HCT116 (cell line): ENCODE measurements at regions not wholly inside any gene's neighbourhood (a gene's known extent, or its start where the extent isn't known, plus 50 kb on each side); places are given as distances from the start of the nearest gene placed in this dataset.

Experiments used
- ATAC-seq: fragments of 200-7000 bp; cut with Tn5 transposase; 2 replicates; pipeline ENCODE4 v1.9.1; 2020; ENCODE audit warnings: mild to moderate bottlenecking, moderate library complexity
- BruUV-seq: library from RNA; stranded (reverse); fragments of 400-500 nt; replicated peaks from 2 replicates; lab custom pipeline; 2021; lab: Mats Ljungman, UMichigan
- CTCF ChIA-PET: fragments of 300-600 bp; sonication (Branson Sonifier 250); formaldehyde crosslinking; loops from one replicate; lab custom pipeline; 2021; ENCODE audit warnings: antibody characterized with exemption; lab: Charles Lee
- POLR2A ChIA-PET: fragments of 300-600, 350-600 bp; sonication (Branson Sonifier 250); formaldehyde crosslinking; loops from one replicate; lab custom pipeline; 2021; ENCODE audit warnings: antibody characterized with exemption; lab: Charles Lee
- RAD21 ChIA-PET, 2 experiments: fragments of 300-600 bp; sonication (Branson Sonifier 250); formaldehyde crosslinking; loops; one replicate each; lab custom pipeline; 2023; ENCODE audit warnings: low total read pairs in 2 of 2; ENCODE audit not compliant: uncharacterized antibody in 2 of 2, unreplicated experiment in 2 of 2, low non-redundant PET in 1 of 2; lab: Charles Lee
- DNase-seq: peaks from one replicate; pipeline ENCODE4 v3.0.0-alpha.2; 2010; ENCODE audit warnings: low read depth, low spot score
- H2AFZ ChIP-seq: fragments of 200-600 bp; shearing (Covaris generic), sonication (generic); 2 replicates; pipeline ENCODE4 v1.6.1; 2017; ENCODE audit warnings: low read depth, mixed run types, mixed read lengths, antibody characterized with exemption, low read length; ENCODE audit not compliant: poor library complexity, severe bottlenecking
- H3K27ac ChIP-seq: 2 replicates; pipeline ENCODE4 v1.5.1; 2012; ENCODE audit warnings: low read depth, low read length
- H3K27me3 ChIP-seq: fragments of 200-600 bp; sonication (generic); 2 replicates; pipeline ENCODE4 v1.6.1; 2016; ENCODE audit warnings: mixed run types, low read length, mixed read lengths; ENCODE audit not compliant: insufficient read depth
- H3K36me3 ChIP-seq, 2 experiments: fragments of 200-500 bp in 1 of 2; fragments of 200-600 bp in 1 of 2; sonication (Bioruptor generic) in 1 of 2; sonication (generic) in 1 of 2; 2 replicates each; pipeline versions ENCODE4 v1.5.1 to v1.6.1; 2014 to 2016; ENCODE audit warnings: low read length in 2 of 2, inconsistent platforms in 1 of 2, mixed read lengths in 1 of 2, mixed run types in 1 of 2; ENCODE audit not compliant: insufficient read depth in 2 of 2, control insufficient read depth in 1 of 2
- H3K4me1 ChIP-seq, 2 experiments: fragments of 200-600 bp in 1 of 2; sonication (generic) in 1 of 2; 2 replicates each; pipeline versions ENCODE4 v1.5.1 to v1.6.1; 2012 to 2017; ENCODE audit warnings: low read length in 2 of 2, inconsistent platforms in 1 of 2, mild to moderate bottlenecking in 1 of 2, mixed read lengths in 1 of 2, mixed run types in 1 of 2, moderate library complexity in 1 of 2; ENCODE audit not compliant: insufficient read depth in 2 of 2, control insufficient read depth in 1 of 2
- H3K4me2 ChIP-seq: fragments of 200-600 bp; sonication (generic); 2 replicates; pipeline ENCODE4 v1.6.1; 2017; ENCODE audit warnings: mixed run types, low read length, mixed read lengths
- H3K4me3 ChIP-seq, 2 experiments: fragments of 200-600 bp in 1 of 2; sonication (generic) in 1 of 2; replicated peaks in 1 of 2; 2 replicates each; pipeline ENCODE4 v1.5.1; 2011 to 2016; ENCODE audit warnings: low read length in 2 of 2, control low read depth in 1 of 2, low read depth in 1 of 2, mild to moderate bottlenecking in 1 of 2, mixed read lengths in 1 of 2, mixed run types in 1 of 2
- H3K79me2 ChIP-seq: fragments of 200-600 bp; sonication (generic); 2 replicates; pipeline ENCODE4 v1.6.1; 2017; ENCODE audit warnings: mild to moderate bottlenecking, mixed run types, low read length, moderate library complexity, mixed read lengths; ENCODE audit not compliant: insufficient read depth
- H3K9ac ChIP-seq: fragments of 200-600 bp; sonication (generic); 2 replicates; pipeline ENCODE4 v1.6.1; 2016; ENCODE audit warnings: low read length, mixed read lengths
- H3K9me2 ChIP-seq: fragments of 200-600 bp; sonication (generic), shearing (Covaris generic); 2 replicates; pipeline ENCODE4 v1.6.1; 2017; ENCODE audit warnings: mixed run types, mild to moderate bottlenecking, moderate library complexity; ENCODE audit not compliant: insufficient read depth
- H3K9me3 ChIP-seq, 2 experiments: fragments of 200-500 bp in 1 of 2; fragments of 200-600 bp in 1 of 2; sonication (Bioruptor generic) in 1 of 2; sonication (generic) in 1 of 2; 2 replicates each; pipeline ENCODE4 v1.6.1; 2014 to 2017; ENCODE audit warnings: low read length in 2 of 2, mixed read lengths in 2 of 2, inconsistent platforms in 1 of 2, low read depth in 1 of 2, mild to moderate bottlenecking in 1 of 2, mixed run types in 1 of 2, moderate library complexity in 1 of 2; ENCODE audit not compliant: control insufficient read depth in 1 of 2, insufficient read depth in 1 of 2
- H4K20me1 ChIP-seq: fragments of 200-600 bp; sonication (generic), shearing (Covaris generic); 2 replicates; pipeline ENCODE4 v1.6.1; 2017; ENCODE audit warnings: mixed run types, mild to moderate bottlenecking, moderate library complexity; ENCODE audit not compliant: insufficient read depth
- CBX3 ChIP-seq: IDR thresholded peaks from 2 replicates; pipeline ENCODE4 v1.6.1; 2012; ENCODE audit warnings: low read depth
- EGR1 ChIP-seq: IDR thresholded peaks from 2 replicates; pipeline ENCODE4 v1.6.1; 2012; ENCODE audit warnings: low read depth
- EZH2 ChIP-seq: fragments of 200-600 bp; sonication (generic); IDR thresholded peaks from 2 replicates; pipeline ENCODE4 v1.6.1; 2017; ENCODE audit warnings: antibody characterized with exemption, mixed run types
- EZH2phosphoT487 ChIP-seq: fragments of 200-600 bp; IDR thresholded peaks from 2 replicates; pipeline ENCODE4 v1.6.1; 2018; ENCODE audit warnings: antibody characterized with exemption, borderline replicate concordance
- FOSL1 ChIP-seq: IDR thresholded peaks from 2 replicates; pipeline ENCODE4 v1.6.1; 2012; ENCODE audit warnings: low read depth
- JUND ChIP-seq: IDR thresholded peaks from 2 replicates; pipeline ENCODE4 v1.6.1; 2012
- POLR2A ChIP-seq: IDR thresholded peaks from 2 replicates; pipeline ENCODE4 v1.7.0; 2011; ENCODE audit warnings: borderline replicate concordance; ENCODE audit not compliant: insufficient read depth, insufficient read length; ENCODE audit errors: extremely low read depth
- RAD21 ChIP-seq: IDR thresholded peaks from 2 replicates; pipeline ENCODE4 v1.6.1; 2012; ENCODE audit warnings: low read depth, mild to moderate bottlenecking
- SP1 ChIP-seq: IDR thresholded peaks from 2 replicates; pipeline ENCODE4 v1.6.1; 2012; ENCODE audit warnings: low read depth
- TCF7L2 ChIP-seq: IDR thresholded peaks from 2 replicates; pipeline ENCODE4 v1.7.0; 2011; ENCODE audit warnings: borderline replicate concordance, inconsistent platforms; ENCODE audit not compliant: insufficient read depth, insufficient read length; ENCODE audit errors: extremely low read depth
- YY1 ChIP-seq: IDR thresholded peaks from 2 replicates; pipeline ENCODE4 v1.6.1; 2011; ENCODE audit warnings: low read length, low read depth, moderate library complexity, mild to moderate bottlenecking; ENCODE audit not compliant: insufficient replicate concordance; ENCODE audit errors: extremely low read depth
- ZFX ChIP-seq: fragments of 450-650 bp; IDR thresholded peaks from 2 replicates; pipeline ENCODE4 v1.6.1; 2017
- intact Hi-C: fragments of 100-400 bp; cut with micrococcal nuclease; formaldehyde crosslinking; loops from 2 replicates; pipeline ENCODE4 v1.10.0; 2022
- TF ChIP-seq, protein P1 (sequence below), 3 experiments: fragments of 200-600 bp in 1 of 3; sonication (generic) in 1 of 3; IDR thresholded peaks in 2 of 3; conservative IDR thresholded peaks in 1 of 3; 2 replicates each; pipeline ENCODE4 v1.5.1; 2012 to 2017; ENCODE audit warnings: low read depth in 2 of 3, low read length in 2 of 3, antibody characterized with exemption in 1 of 3, borderline replicate concordance in 1 of 3, control low read depth in 1 of 3, mild to moderate bottlenecking in 1 of 3, mixed read lengths in 1 of 3, mixed run types in 1 of 3, moderate library complexity in 1 of 3; ENCODE audit not compliant: insufficient read depth in 1 of 3
- TF ChIP-seq, protein P2 (sequence below): IDR thresholded peaks from 2 replicates; pipeline ENCODE4 v1.6.1; 2012
- TF ChIP-seq, protein P3 (sequence below): IDR thresholded peaks from 2 replicates; pipeline ENCODE4 v1.6.1; 2012
- TF ChIP-seq, protein P4 (sequence below): IDR thresholded peaks from 2 replicates; pipeline ENCODE4 v1.6.1; 2011; ENCODE audit warnings: mild to moderate bottlenecking, low read length, moderate library complexity; ENCODE audit not compliant: insufficient replicate concordance; ENCODE audit errors: extremely low read depth

DNA sequence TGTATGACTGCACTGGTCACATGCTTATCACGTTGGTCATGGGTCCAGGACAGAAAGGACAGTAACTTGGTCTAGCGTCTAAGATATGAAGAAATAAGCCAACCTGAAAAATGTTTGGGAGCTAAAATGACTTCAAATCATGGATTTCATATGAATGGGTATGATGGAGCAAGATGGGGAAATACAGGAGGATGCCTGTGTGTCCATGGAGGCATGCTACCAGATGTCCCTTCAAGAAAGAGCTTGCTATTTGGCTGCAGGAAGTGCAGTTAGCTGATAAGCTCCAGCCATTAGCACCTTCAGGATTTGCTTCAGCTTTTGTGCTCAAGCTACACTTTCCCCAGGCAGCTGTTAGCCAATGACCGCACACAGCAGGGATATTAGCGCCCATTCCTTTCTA is 164.6 kb upstream of the THBS1 start:
- ChIA-PET POLR2A (no interaction called here), CTCF (no interaction called here), RAD21 (no interaction called here)
- Histone ChIP-seq H3K4me1 (no peaks in the 10 kb centered on the region), H3K4me3 (no peak overlapping the region), H3K79me2 (no peaks in the 10 kb centered on the region), H2AFZ (no peak overlapping the region), H3K9ac (no peak overlapping the region), H3K4me2 (no peak overlapping the region), H4K20me1 (no peaks in the 10 kb centered on the region), H3K9me2 (no peaks in the 10 kb centered on the region), H3K36me3 (no peaks in the 10 kb centered on the region), H3K27ac (no peak overlapping the region), H3K9me3 (0 out of 4 replicates have a peak, but pooled peaks cover 0 to 3% of the 10 kb centered on the region in 2 experiments), H3K27me3 (peaks cover 4% of the 10 kb centered on the region; the same call in 1 of the 2 replicates)
- BruUV-seq = no TSS peak
- TF ChIP-seq RAD21 (no peak), FOSL1 (no peak), EZH2 (no peak)
- DNase-seq (no peak), ATAC-seq (no peak)
- intact Hi-C loops = no loop called here

DNA sequence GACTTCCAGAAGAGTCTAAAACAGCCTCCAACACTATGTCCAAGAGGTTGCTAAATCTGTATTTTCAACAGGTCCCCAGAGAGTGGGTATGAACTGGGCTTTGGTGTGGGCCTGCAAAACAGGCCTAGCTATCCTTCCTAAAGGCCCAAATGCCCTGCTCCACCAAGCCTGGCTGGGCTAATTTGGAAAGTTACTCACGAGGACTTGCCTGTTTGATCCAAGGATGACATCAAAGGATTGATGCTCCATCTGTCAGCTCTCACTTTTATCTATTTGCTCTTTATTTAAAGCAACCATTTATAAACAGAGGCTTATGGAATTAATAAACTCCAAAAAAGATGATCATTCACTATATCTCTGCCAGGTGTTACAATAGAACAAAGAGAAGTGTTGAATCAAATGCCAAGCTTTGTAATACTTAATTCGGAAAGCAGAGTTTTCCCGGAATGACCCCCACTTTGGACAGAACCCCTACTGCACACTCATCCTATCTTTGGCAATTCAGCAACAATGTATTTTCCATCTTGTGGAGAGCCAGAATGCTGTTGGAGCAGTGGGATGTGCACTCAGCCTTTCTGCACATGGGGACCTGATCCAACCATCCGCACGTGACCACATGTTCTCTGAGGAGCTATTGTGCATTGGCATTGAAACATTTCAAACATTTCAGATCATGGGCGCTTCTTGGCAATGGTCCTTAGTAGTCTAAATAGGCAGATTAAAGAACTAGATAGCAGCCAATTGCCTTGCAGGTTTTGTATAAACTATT is 163.3 kb upstream of the THBS1 start:
- ChIA-PET POLR2A (no interaction called here), CTCF (no interaction called here), RAD21 (no interaction called here)
- Histone ChIP-seq H3K4me1 (no peaks in the 10 kb centered on the region), H3K4me3 (no peak overlapping the region), H3K9me2 (no peaks in the 10 kb centered on the region), H3K79me2 (no peaks in the 10 kb centered on the region), H3K9ac (no peak overlapping the region), H2AFZ (no peak overlapping the region), H3K9me3 (0 out of 4 replicates have a peak, but pooled peaks cover 0 to 3% of the 10 kb centered on the region in 2 experiments), H3K36me3 (no peaks in the 10 kb centered on the region), H4K20me1 (no peaks in the 10 kb centered on the region), H3K27me3 (no peaks in the 10 kb centered on the region), H3K4me2 (no peak overlapping the region), H3K27ac (no peak overlapping the region)
- intact Hi-C loops = no loop called here
- no TSS peak for BruUV-seq
- DNase-seq (no peak), ATAC-seq (no peak)
- TF ChIP-seq, protein P1, sequence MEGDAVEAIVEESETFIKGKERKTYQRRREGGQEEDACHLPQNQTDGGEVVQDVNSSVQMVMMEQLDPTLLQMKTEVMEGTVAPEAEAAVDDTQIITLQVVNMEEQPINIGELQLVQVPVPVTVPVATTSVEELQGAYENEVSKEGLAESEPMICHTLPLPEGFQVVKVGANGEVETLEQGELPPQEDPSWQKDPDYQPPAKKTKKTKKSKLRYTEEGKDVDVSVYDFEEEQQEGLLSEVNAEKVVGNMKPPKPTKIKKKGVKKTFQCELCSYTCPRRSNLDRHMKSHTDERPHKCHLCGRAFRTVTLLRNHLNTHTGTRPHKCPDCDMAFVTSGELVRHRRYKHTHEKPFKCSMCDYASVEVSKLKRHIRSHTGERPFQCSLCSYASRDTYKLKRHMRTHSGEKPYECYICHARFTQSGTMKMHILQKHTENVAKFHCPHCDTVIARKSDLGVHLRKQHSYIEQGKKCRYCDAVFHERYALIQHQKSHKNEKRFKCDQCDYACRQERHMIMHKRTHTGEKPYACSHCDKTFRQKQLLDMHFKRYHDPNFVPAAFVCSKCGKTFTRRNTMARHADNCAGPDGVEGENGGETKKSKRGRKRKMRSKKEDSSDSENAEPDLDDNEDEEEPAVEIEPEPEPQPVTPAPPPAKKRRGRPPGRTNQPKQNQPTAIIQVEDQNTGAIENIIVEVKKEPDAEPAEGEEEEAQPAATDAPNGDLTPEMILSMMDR (IDR thresholded peaks at IDR 0.05 in 2 of 3, conservative IDR thresholded peaks at IDR 0.05 in 1 of 3; ENCODE audit: borderline replicate concordance in 1 of 3, insufficient read depth in 1 of 3, low read depth in 2 of 3, low read length in 2 of 3) = no peak
- TF ChIP-seq JUND = no peak
- no peak for TF ChIP-seq RAD21
- TF ChIP-seq POLR2A = no peak
- TF ChIP-seq, protein P2, sequence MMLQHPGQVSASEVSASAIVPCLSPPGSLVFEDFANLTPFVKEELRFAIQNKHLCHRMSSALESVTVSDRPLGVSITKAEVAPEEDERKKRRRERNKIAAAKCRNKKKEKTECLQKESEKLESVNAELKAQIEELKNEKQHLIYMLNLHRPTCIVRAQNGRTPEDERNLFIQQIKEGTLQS = no peak
- no peak for TF ChIP-seq YY1
- no peak for TF ChIP-seq ZFX
- TF ChIP-seq TCF7L2 = no peak
- no peak for TF ChIP-seq CBX3
- TF ChIP-seq, protein P3, sequence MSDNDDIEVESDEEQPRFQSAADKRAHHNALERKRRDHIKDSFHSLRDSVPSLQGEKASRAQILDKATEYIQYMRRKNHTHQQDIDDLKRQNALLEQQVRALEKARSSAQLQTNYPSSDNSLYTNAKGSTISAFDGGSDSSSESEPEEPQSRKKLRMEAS = no peak
- TF ChIP-seq FOSL1 = no peak
- TF ChIP-seq SP1 = no peak
- TF ChIP-seq, protein P4, sequence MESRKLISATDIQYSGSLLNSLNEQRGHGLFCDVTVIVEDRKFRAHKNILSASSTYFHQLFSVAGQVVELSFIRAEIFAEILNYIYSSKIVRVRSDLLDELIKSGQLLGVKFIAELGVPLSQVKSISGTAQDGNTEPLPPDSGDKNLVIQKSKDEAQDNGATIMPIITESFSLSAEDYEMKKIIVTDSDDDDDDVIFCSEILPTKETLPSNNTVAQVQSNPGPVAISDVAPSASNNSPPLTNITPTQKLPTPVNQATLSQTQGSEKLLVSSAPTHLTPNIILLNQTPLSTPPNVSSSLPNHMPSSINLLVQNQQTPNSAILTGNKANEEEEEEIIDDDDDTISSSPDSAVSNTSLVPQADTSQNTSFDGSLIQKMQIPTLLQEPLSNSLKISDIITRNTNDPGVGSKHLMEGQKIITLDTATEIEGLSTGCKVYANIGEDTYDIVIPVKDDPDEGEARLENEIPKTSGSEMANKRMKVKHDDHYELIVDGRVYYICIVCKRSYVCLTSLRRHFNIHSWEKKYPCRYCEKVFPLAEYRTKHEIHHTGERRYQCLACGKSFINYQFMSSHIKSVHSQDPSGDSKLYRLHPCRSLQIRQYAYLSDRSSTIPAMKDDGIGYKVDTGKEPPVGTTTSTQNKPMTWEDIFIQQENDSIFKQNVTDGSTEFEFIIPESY = no peak
- no peak for TF ChIP-seq EZH2phosphoT487
- TF ChIP-seq EGR1 = no peak
